Ovary (tissue), 3 donors: ENCODE measurements at regions not wholly inside any gene's neighbourhood (a gene's known extent, or its start where the extent isn't known, plus 50 kb on each side); places are given as distances from the start of the nearest gene placed in this dataset.

ENCODE experiments used
- EP300 ChIP-seq: sonication (generic); formaldehyde crosslinking; IDR thresholded peaks from one replicate; pipeline ENCODE4 v1.6.1; 2017; ENCODE audit warnings: antibody characterized with exemption
- POLR2A ChIP-seq: fragments of 450-650 bp; IDR thresholded peaks from one replicate; pipeline ENCODE4 v1.6.1; 2017; ENCODE audit warnings: antibody characterized with exemption, mild to moderate bottlenecking, moderate library complexity
- TF ChIP-seq, protein P1 (sequence below), 3 donors: fragments of 450-650 bp in 2 of 3; fragments of 200-600 bp in 1 of 3; IDR thresholded peaks; one replicate each; pipeline versions ENCODE4 v1.5.1 to v1.8.0; 2016 to 2022; ENCODE audit warnings: antibody characterized with exemption in 3 of 3, mild to moderate bottlenecking in 1 of 3
- donor health status: DM: no; HTN: no; CAD: no.

DNA sequence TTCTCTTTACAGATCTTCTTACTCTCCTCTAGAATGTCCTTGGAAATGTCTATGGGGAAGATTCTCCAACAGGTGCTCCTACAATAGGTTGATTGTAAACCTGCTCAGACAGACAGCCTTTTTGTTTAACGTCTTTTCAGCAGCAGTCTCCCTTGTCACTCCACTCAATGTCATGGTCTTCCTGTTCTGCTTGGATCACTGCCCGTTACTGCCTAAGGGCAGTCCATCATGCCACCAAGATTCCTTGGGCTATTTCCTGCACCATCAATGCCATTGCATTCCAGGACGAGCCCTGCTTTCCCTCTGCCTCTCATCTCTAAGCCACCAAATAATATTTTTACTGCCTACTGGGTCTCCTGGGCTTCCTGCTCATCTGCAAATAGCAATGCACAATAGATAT is 97.4 kb upstream of the GALNT5 start:
- TF ChIP-seq POLR2A (no peak), EP300 (no peak)
- TF ChIP-seq, protein P1, sequence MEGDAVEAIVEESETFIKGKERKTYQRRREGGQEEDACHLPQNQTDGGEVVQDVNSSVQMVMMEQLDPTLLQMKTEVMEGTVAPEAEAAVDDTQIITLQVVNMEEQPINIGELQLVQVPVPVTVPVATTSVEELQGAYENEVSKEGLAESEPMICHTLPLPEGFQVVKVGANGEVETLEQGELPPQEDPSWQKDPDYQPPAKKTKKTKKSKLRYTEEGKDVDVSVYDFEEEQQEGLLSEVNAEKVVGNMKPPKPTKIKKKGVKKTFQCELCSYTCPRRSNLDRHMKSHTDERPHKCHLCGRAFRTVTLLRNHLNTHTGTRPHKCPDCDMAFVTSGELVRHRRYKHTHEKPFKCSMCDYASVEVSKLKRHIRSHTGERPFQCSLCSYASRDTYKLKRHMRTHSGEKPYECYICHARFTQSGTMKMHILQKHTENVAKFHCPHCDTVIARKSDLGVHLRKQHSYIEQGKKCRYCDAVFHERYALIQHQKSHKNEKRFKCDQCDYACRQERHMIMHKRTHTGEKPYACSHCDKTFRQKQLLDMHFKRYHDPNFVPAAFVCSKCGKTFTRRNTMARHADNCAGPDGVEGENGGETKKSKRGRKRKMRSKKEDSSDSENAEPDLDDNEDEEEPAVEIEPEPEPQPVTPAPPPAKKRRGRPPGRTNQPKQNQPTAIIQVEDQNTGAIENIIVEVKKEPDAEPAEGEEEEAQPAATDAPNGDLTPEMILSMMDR (IDR thresholded peaks at IDR 0.05) = no peak
